GM12878 (cell line): ENCODE measurements at regions not wholly inside any gene's neighbourhood (a gene's known extent, or its start where the extent isn't known, plus 50 kb on each side); places are given as distances from the start of the nearest gene placed in this dataset.

Experiments used
- ATAC-seq: fragments of 200-7000 bp; cut with Tn5 transposase; 3 replicates; pipeline ENCODE4 v1.9.1; 2020; ENCODE audit warnings: mild to moderate bottlenecking, moderate library complexity
- BruUV-seq: library from RNA; stranded (reverse); fragments of 400-500 nt; replicated peaks from 2 replicates; lab custom pipeline; 2021; lab: Mats Ljungman, UMichigan
- CTCF ChIA-PET: fragments of 300-600 bp; sonication (Branson Sonifier 250); formaldehyde crosslinking; extraction: SDS; loops from one replicate; lab custom pipeline; 2021; ENCODE audit warnings: inconsistent platforms; lab: Yijun Ruan, JAX
- POLR2A ChIA-PET: fragments of 350-600 bp; formaldehyde crosslinking; extraction: SDS; loops from one replicate; lab custom pipeline; 2021; ENCODE audit warnings: inconsistent platforms; lab: Charles Lee
- RAD21 ChIA-PET: fragments of 300-600 bp; sonication (Branson Sonifier 250); formaldehyde crosslinking; loops from one replicate; lab custom pipeline; 2023; ENCODE audit warnings: antibody characterized with exemption; ENCODE audit not compliant: unreplicated experiment; lab: Charles Lee
- SMC1A ChIA-PET: fragments of 300-600 bp; sonication (Branson Sonifier 250); formaldehyde crosslinking; loops from one replicate; lab custom pipeline; 2023; ENCODE audit not compliant: unreplicated experiment, uncharacterized antibody; lab: Charles Lee
- DNase-seq: peaks from one replicate; pipeline ENCODE4 v3.0.0-alpha.2; 2011; ENCODE audit warnings: low read depth, low spot score
- FAIRE-seq: peaks from 3 replicates; lab custom pipeline; 2011; peaks lifted over from hg19 to GRCh38; lab: Jason Lieb, UNC
- H2AFZ ChIP-seq: 2 replicates; pipeline ENCODE4 v1.6.0; 2011; ENCODE audit warnings: low read depth, low read length, control low read depth; ENCODE audit not compliant: control insufficient read depth
- H3K27ac ChIP-seq: 2 replicates; pipeline ENCODE4 v1.5.1; 2011; ENCODE audit warnings: control low read depth; ENCODE audit not compliant: control insufficient read depth, insufficient read depth
- H3K27me3 ChIP-seq, 2 experiments: replicated peaks in 1 of 2; 2 replicates each; pipeline versions ENCODE4 v1.6.0 to v1.6.1; 2011; ENCODE audit warnings: low read length in 1 of 2; ENCODE audit not compliant: control insufficient read depth in 2 of 2, insufficient read depth in 2 of 2
- H3K36me3 ChIP-seq, 2 experiments: 2 replicates each; pipeline ENCODE4 v1.5.1; 2011; ENCODE audit warnings: low read length in 1 of 2; ENCODE audit not compliant: control insufficient read depth in 2 of 2, insufficient read depth in 2 of 2
- H3K4me1 ChIP-seq: 2 replicates; pipeline ENCODE4 v1.6.1; 2011; ENCODE audit warnings: mild to moderate bottlenecking, low read length, moderate library complexity, mixed read lengths; ENCODE audit not compliant: control insufficient read depth, insufficient read depth
- H3K4me2 ChIP-seq: 2 replicates; pipeline ENCODE4 v1.6.0; 2011; ENCODE audit warnings: control low read depth; ENCODE audit not compliant: control insufficient read depth, insufficient read depth
- H3K4me3 ChIP-seq: fragments of 200-600 bp; sonication (generic); 2 replicates; pipeline ENCODE4 v1.5.1; 2016
- H3K79me2 ChIP-seq: 2 replicates; pipeline ENCODE4 v1.6.0; 2011; ENCODE audit warnings: low read length; ENCODE audit not compliant: control insufficient read depth, insufficient read depth
- H3K9ac ChIP-seq: 2 replicates; pipeline ENCODE4 v1.8.0; 2011; ENCODE audit warnings: low read length, control low read depth, mixed read lengths; ENCODE audit not compliant: control insufficient read depth, insufficient read depth
- H3K9me3 ChIP-seq: replicated peaks from 3 replicates; pipeline ENCODE4 v1.5.1; 2011; ENCODE audit warnings: mild to moderate bottlenecking, low read length; ENCODE audit not compliant: control insufficient read depth, insufficient read depth
- H4K20me1 ChIP-seq: 2 replicates; pipeline ENCODE4 v1.6.0; 2011; ENCODE audit not compliant: control insufficient read depth, insufficient read depth
- ASH2L ChIP-seq: fragments of 300-600, 200-600 bp; sonication (generic); IDR thresholded peaks from 2 replicates; pipeline ENCODE4 v1.6.1; 2017; ENCODE audit warnings: low read depth, mild to moderate bottlenecking, borderline replicate concordance
- E4F1 ChIP-seq: fragments of 450-650 bp; IDR thresholded peaks from 2 replicates; pipeline ENCODE4 v1.6.1; 2018; ENCODE audit warnings: borderline replicate concordance, mild to moderate bottlenecking; ENCODE audit not compliant: partially characterized antibody
- EED ChIP-seq: sonication (generic); IDR thresholded peaks from 2 replicates; pipeline ENCODE4 v1.6.1; 2016; ENCODE audit warnings: antibody characterized with exemption, low read depth
- ETV6 ChIP-seq, 2 experiments: fragments of 450-650 bp in 1 of 2; IDR thresholded peaks in 1 of 2; conservative IDR thresholded peaks in 1 of 2; 2 replicates each; pipeline ENCODE4 v1.6.1; 2014; ENCODE audit warnings: antibody characterized with exemption in 1 of 2, borderline replicate concordance in 1 of 2, low read depth in 1 of 2, mild to moderate bottlenecking in 1 of 2, moderate library complexity in 1 of 2
- GATAD2B ChIP-seq: fragments of 450-650 bp; conservative IDR thresholded peaks from 2 replicates; pipeline ENCODE4 v1.6.1; 2017; ENCODE audit warnings: low read depth, mild to moderate bottlenecking, moderate library complexity
- HDAC6 ChIP-seq: fragments of 200-600 bp; sonication (generic); IDR thresholded peaks from one replicate; pipeline ENCODE4 v1.8.0; 2017; ENCODE audit warnings: antibody characterized with exemption; ENCODE audit not compliant: unreplicated experiment
- MXI1 ChIP-seq: fragments of 150-350 bp; IDR thresholded peaks from 2 replicates; pipeline ENCODE4 v1.6.1; 2011; ENCODE audit warnings: low read depth, mild to moderate bottlenecking, inconsistent platforms, low read length, improper control_type of control experiment
- POLR2A ChIP-seq: IDR thresholded peaks from 2 replicates; pipeline ENCODE4 v1.6.1; 2011; ENCODE audit warnings: low read depth, mild to moderate bottlenecking, low read length
- RUNX3 ChIP-seq: IDR thresholded peaks from 2 replicates; pipeline ENCODE4 v1.6.1; 2012; ENCODE audit warnings: low read length, inconsistent platforms
- ZNF207 ChIP-seq: fragments of 450-650 bp; IDR thresholded peaks from 2 replicates; pipeline ENCODE4 v1.6.1; 2014; ENCODE audit warnings: antibody characterized with exemption, mild to moderate bottlenecking, borderline replicate concordance
- WGBS: methylation state at CpG from one replicate; pipeline ENCODE4 v1.1.6; 2016; ENCODE audit warnings: low lambda C conversion rate; ENCODE audit not compliant: insufficient replicate concordance, insufficient coverage; ENCODE audit errors: missing lambda C conversion rate; 5-methylcytosine and 5-hydroxymethylcytosine counted together
- in situ Hi-C: fragments of 300-500 bp; cut with MboI; formaldehyde crosslinking; loops from 9 replicates; pipeline ENCODE4 v1.14.3; 2018; ENCODE audit warnings: mixed read lengths
- intact Hi-C: fragments of 100-400 bp; cut with micrococcal nuclease; formaldehyde crosslinking; loops from one replicate; pipeline ENCODE4 v1.14.2; 2022; ENCODE audit not compliant: unreplicated experiment

GRCh38 chr7:68147614-68148238 is 1151.1 kb downstream of the TYW1 start:
- Histone ChIP-seq H3K36me3 (no peaks in the 10 kb centered on the region), H3K9ac (no peak overlapping the region), H3K27me3 (no peaks in the 10 kb centered on the region), H3K4me2 (no peak overlapping the region), H3K4me3 (no peak overlapping the region), H3K4me1 (no peaks in the 10 kb centered on the region)
- BruUV-seq: no TSS peak
- RAD21 ChIA-PET: no interaction called here
- intact Hi-C loops (no loop called here), in situ Hi-C loops (no loop called here)
- DNase-seq: no peak
- CTCF ChIA-PET: no interaction called here
- WGBS: 17% methylated on average over 3 of the region's 3 CpGs
- POLR2A ChIA-PET: no interaction called here
- FAIRE-seq: no peak
- no peak for TF ChIP-seq GATAD2B
- TF ChIP-seq ASH2L: no peak
- TF ChIP-seq HDAC6: no peak
- TF ChIP-seq ZNF207: no peak
- TF ChIP-seq, all 136 proteins: peak for 0
- no peak for ATAC-seq
- Histone ChIP-seq H3K27ac (no peak overlapping the region), H2AFZ (no peak overlapping the region), H3K79me2 (no peaks in the 10 kb centered on the region), H3K9me3 (no peaks in the 10 kb centered on the region), H4K20me1 (no peaks in the 10 kb centered on the region)
- SMC1A ChIA-PET: no interaction called here

DNA sequence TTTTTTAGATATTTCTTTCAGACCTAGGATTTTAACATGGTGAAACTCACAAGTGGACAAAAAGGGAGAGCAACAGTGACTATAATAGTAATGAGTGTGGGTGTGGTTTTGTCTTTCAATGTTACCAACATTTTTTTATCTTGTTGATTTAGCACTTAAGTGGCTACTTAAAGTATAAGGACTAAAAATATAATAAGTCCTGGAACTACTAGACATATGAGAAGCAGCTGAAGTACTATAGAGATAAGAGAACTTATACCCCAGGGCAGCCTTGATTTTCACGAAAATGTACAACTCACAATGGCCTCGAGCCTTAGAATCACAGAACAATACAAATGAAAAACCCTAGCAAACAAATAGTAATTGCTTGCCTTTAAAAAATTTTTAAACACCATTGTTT is 1151.8 kb downstream of the TYW1 start:
- Histone ChIP-seq H4K20me1 (no peaks in the 10 kb centered on the region), H3K9me3 (no peaks in the 10 kb centered on the region), H3K79me2 (no peaks in the 10 kb centered on the region), H3K27ac (no peak overlapping the region), H3K4me3 (no peak overlapping the region), H2AFZ (no peak overlapping the region), H3K36me3 (no peaks in the 10 kb centered on the region), H3K4me2 (no peak overlapping the region), H3K4me1 (no peaks in the 10 kb centered on the region), H3K27me3 (no peaks in the 10 kb centered on the region), H3K9ac (no peak overlapping the region)
- FAIRE-seq (no peak), DNase-seq (no peak), ATAC-seq (no peak)
- ChIA-PET POLR2A (no interaction called here), CTCF (no interaction called here), RAD21 (no interaction called here), SMC1A (interaction anchor here (0.6 kb wide), 1 partner anchor 1472 kb away, joined by 3 read pairs; no protein-coding TSS in a partner anchor)
- BruUV-seq: no TSS peak
- intact Hi-C loops (no loop called here), in situ Hi-C loops (no loop called here)
- whole genome bisulfite sequencing: 0% methylated on average over 2 of the region's 2 CpGs
- no peak for TF ChIP-seq E4F1
- no peak for TF ChIP-seq POLR2A
- no peak for TF ChIP-seq RUNX3
- TF ChIP-seq EED: no peak
- no peak for TF ChIP-seq ETV6 (conservative IDR thresholded peaks at IDR 0.05 in 1 of 2, IDR thresholded peaks at IDR 0.05 in 1 of 2; ENCODE audit: borderline replicate concordance in 1 of 2, low read depth in 1 of 2)
- TF ChIP-seq MXI1: no peak
